Coronary artery (tissue), 2 donors: ENCODE measurements at regions not wholly inside any gene's neighbourhood (a gene's known extent, or its start where the extent isn't known, plus 50 kb on each side); places are given as distances from the start of the nearest gene placed in this dataset.

Experiments
- DNase-seq: peaks from one replicate; pipeline ENCODE4 v3.0.0-alpha.2; 2017; ENCODE audit warnings: low spot score
- H3K27ac ChIP-seq, 2 donors: fragments of 200-600 bp; sonication (generic); one replicate each; pipeline ENCODE4 v1.5.1; 2016 to 2019
- H3K4me3 ChIP-seq: fragments of 200-600 bp; sonication (generic); 2 replicates; pipeline ENCODE4 v1.5.1; 2016; ENCODE audit warnings: mild to moderate bottlenecking, moderate library complexity
- TF ChIP-seq, protein P1 (sequence below): fragments of 200-600 bp; sonication (generic); IDR thresholded peaks from one replicate; pipeline ENCODE4 v1.5.1; 2019; ENCODE audit warnings: antibody characterized with exemption

- TF ChIP-seq, protein P1, sequence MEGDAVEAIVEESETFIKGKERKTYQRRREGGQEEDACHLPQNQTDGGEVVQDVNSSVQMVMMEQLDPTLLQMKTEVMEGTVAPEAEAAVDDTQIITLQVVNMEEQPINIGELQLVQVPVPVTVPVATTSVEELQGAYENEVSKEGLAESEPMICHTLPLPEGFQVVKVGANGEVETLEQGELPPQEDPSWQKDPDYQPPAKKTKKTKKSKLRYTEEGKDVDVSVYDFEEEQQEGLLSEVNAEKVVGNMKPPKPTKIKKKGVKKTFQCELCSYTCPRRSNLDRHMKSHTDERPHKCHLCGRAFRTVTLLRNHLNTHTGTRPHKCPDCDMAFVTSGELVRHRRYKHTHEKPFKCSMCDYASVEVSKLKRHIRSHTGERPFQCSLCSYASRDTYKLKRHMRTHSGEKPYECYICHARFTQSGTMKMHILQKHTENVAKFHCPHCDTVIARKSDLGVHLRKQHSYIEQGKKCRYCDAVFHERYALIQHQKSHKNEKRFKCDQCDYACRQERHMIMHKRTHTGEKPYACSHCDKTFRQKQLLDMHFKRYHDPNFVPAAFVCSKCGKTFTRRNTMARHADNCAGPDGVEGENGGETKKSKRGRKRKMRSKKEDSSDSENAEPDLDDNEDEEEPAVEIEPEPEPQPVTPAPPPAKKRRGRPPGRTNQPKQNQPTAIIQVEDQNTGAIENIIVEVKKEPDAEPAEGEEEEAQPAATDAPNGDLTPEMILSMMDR = no peak
- no peak overlapping the region for H3K4me3 ChIP-seq
- no peak for DNase-seq
- H3K27ac ChIP-seq = no peak overlapping the region
These were observed 789.0 kb downstream of the PLA2G4A start for GRCh38 chr1:187617776-187618175.

- Histone ChIP-seq H3K4me3 (no peak overlapping the region), H3K27ac (no peak overlapping the region)
- no peak for DNase-seq
These were observed 790.4 kb downstream of the PLA2G4A start for GRCh38 chr1:187619175-187619574.

DNA sequence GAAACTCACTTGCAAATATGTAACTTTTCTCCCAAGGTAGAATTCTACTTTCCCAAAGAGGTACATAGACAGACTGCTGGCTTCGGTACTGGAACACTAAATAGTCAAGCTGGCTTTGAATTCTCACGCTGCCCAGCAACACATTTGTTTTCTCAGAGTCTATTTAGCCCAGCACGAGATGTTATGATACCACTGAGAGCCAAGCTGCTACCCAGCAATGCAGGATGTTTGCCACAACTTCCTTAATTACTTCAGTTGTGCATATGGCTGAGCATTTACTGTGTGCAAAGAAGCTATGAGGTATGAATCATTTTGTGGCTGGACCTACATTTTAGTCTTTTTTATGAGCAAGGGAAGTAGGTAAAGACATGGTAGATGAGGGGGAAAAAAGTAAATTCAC lies 793.2 kb downstream of the PLA2G4A start:
- TF ChIP-seq, protein P1 = no peak
- DNase-seq = no peak
- Histone ChIP-seq H3K4me3 (no peak overlapping the region), H3K27ac (no peak overlapping the region)

More at GRCh38 chr1:187619175-187619574, 790.4 kb downstream of the PLA2G4A start:
- TF ChIP-seq, protein P1 = no peak

- TF ChIP-seq, protein P1 = no peak
- Histone ChIP-seq H3K27ac (no peak overlapping the region), H3K4me3 (no peak overlapping the region)
- DNase-seq = no peak
These were observed 793.8 kb downstream of the PLA2G4A start for GRCh38 chr1:187622545-187622944.

DNA sequence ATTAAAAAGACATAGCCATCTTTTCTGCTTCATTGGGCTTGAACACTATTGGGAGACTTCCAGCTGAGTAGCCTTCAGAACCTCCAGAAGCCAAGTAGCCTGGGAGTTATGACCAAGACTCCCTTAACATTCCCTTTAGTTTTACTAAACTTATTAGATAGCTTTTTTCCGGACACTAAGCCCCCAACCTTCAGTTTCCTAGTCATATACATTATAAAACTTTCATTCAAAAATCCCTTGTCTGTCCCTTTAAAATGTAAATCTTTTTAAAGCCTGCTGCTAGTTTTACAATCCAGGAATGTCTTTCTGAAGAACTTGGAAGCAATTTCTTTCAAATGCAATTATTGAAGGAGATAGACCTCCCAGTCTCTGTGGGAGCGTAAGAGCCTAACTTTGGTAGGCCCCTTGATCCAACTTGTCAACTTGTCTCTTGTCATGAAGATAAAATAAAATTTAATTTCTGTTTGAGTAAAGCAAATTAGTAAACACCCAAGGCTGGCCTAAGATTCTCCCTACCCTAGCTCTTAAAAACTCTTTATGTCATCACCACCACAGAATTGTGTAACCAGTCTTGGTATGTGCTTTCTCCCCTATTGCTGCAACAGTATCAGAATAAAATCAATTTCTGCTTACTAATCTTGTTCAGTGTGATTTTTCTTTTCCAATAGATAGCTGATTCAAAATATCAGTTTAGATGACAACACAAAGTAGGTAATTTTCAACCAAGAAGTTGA lies 796.2 kb downstream of the PLA2G4A start:
- TF ChIP-seq, protein P1 = no peak
- Histone ChIP-seq H3K4me3 (no peak overlapping the region), H3K27ac (no peak overlapping the region)
- no peak for DNase-seq

GRCh38 chr1:187626056-187626455 lies 797.3 kb downstream of the PLA2G4A start:
- no peak for DNase-seq
- H3K27ac ChIP-seq = no peak overlapping the region
- no peak overlapping the region for H3K4me3 ChIP-seq
- TF ChIP-seq, protein P1 = no peak

DNA sequence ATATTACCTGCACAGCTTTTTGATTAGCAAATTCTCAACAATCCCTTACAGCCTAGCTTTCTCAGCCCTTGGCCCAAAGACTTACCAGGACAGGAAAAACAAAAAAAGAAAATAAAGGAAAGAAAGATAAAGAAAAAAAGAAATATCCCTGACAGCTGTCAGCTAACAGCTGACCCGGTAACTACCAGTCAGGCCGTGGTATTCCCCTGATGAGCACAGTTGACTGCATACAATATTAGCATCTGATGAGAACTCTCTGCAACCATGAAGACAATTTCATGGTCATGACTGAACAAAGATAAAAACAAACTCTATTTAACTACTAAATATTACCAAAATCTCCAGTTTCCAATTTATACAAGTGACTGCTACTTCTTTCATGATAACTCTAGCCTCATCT lies 798.8 kb downstream of the PLA2G4A start:
- H3K4me3 ChIP-seq = no peak overlapping the region
- TF ChIP-seq, protein P1 = no peak
- no peak for DNase-seq
- H3K27ac ChIP-seq = no peak overlapping the region
